ENCODE measurements at regions not wholly inside any gene's neighbourhood (a gene's known extent, or its start where the extent isn't known, plus 50 kb on each side); places are given as distances from the start of the nearest gene placed in this dataset.

DNA sequence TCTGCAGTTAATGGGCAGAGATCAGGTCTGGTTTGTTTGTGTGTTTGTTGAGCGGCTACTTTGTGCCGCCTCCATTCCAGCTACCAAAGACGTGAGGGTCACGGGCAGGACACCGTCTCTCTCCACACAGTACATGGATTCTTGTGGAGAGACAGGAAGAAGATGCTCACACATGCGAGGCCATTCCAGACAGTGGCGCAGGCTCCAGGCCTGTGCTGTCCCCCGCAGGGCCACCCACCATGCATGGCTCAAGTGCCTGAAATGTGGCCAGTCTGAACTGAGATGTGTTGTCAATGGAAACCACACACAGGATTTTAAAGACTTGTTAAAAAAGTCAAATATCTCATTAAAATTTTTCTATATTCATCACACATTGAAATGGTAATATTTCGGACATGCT lies 848.3 kb downstream of the TBC1D22A start:
- no peak for TF ChIP-seq POLR2A (IDR thresholded peaks at IDR 0.05; ENCODE audit: low read depth, low read length)
- TF ChIP-seq RCOR1 (IDR thresholded peaks at IDR 0.05; ENCODE audit: insufficient replicate concordance, low read length), result no peak
- TF ChIP-seq CEBPB (IDR thresholded peaks at IDR 0.05; ENCODE audit: low read depth, low read length), result no peak
- no peak for TF ChIP-seq BHLHE40 (IDR thresholded peaks at IDR 0.05; ENCODE audit: low read depth, low read length)
- TF ChIP-seq MXI1 (IDR thresholded peaks at IDR 0.05; ENCODE audit: borderline replicate concordance, low read depth, low read length), result no peak
- TF ChIP-seq FOS (IDR thresholded peaks at IDR 0.05; ENCODE audit: low read depth, low read length), result no peak

All from IMR-90 (cell line).